Activated CD4-positive, alpha-beta T cell treated with anti-CD3 and anti-CD28 coated beads for 36 hours (primary cell): ENCODE measurements at regions not wholly inside any gene's neighbourhood (a gene's known extent, or its start where the extent isn't known, plus 50 kb on each side); places are given as distances from the start of the nearest gene placed in this dataset.
"Not testable (repeated sequence)": the region's sequence is repeated elsewhere in the genome, so short reads cannot be mapped to it uniquely, and the experiment has no call there.

ENCODE experiments used
- ATAC-seq: fragments of 200-7000 bp; cut with Tn5 transposase; one replicate; pipeline ENCODE4 v1.10.0; 2021; ENCODE audit warnings: mild to moderate bottlenecking, moderate library complexity
- CTCF ChIA-PET: fragments of 350-600 bp; sonication (Branson Sonifier 250); formaldehyde crosslinking; loops from one replicate; lab custom pipeline; 2021; ENCODE audit warnings: antibody characterized with exemption; lab: Charles Lee
- POLR2A ChIA-PET: fragments of 350-600 bp; sonication (Branson Sonifier 250); formaldehyde crosslinking; loops from one replicate; lab custom pipeline; 2021; ENCODE audit warnings: antibody characterized with exemption, inconsistent platforms; lab: Charles Lee
- DNase-seq: peaks from one replicate; pipeline ENCODE4 v3.0.0-alpha.2; 2020
- H3K27ac Mint-ChIP-seq: one replicate; pipeline ENCODE4 v1.8.0; 2021; ENCODE audit warnings: mixed read lengths
- H3K27me3 Mint-ChIP-seq: one replicate; pipeline ENCODE4 v1.8.0; 2021; ENCODE audit warnings: mixed read lengths
- H3K36me3 Mint-ChIP-seq: one replicate; pipeline ENCODE4 v1.8.0; 2021; ENCODE audit warnings: low read depth, mixed read lengths
- H3K4me1 Mint-ChIP-seq: one replicate; pipeline ENCODE4 v1.8.0; 2021; ENCODE audit warnings: mixed read lengths
- H3K4me3 Mint-ChIP-seq: one replicate; pipeline ENCODE4 v1.8.0; 2021; ENCODE audit warnings: mild to moderate bottlenecking, moderate library complexity, mixed read lengths
- H3K9me3 Mint-ChIP-seq: one replicate; pipeline ENCODE4 v1.8.0; 2021; ENCODE audit warnings: low read depth, mixed read lengths
- intact Hi-C, 2 experiments: fragments of 100-400 bp; cut with DNase I in 1 of 2; cut with micrococcal nuclease in 1 of 2; formaldehyde crosslinking; loops; one replicate each; pipeline versions ENCODE4 v1.14.2 to v1.15.1; 2022 to 2024; cut with DNase I, micrococcal nuclease

DNA sequence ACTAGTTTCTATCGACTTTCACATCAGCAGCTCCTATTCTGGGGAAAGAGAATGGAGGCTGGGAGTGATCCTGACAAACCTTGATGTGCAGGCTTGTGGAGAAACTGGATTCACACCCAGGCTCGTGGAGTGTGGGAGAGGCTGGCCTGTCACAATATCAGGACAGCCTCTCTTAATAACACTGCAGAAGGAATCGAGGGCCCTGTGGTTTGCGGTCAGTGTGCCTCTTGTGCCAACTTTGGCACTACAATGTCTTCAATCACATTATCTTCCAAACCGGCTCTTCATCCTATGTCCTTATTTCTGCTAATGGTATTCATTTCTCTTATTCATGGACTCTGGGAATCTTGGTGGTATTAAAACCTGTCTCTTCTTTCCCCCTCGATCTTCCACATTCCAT is 92.7 kb downstream of the PRL start:
- POLR2A ChIA-PET = no interaction called here
- CTCF ChIA-PET = no interaction called here
- no peak overlapping the region for H3K4me3 Mint-ChIP-seq
- no peaks in the 10 kb centered on the region for H3K9me3 Mint-ChIP-seq
- H3K4me1 Mint-ChIP-seq = no peaks in the 10 kb centered on the region
- no peaks in the 10 kb centered on the region for H3K36me3 Mint-ChIP-seq
- H3K27ac Mint-ChIP-seq = no peak overlapping the region
- intact Hi-C loops = no loop called here
- no peaks in the 10 kb centered on the region for H3K27me3 Mint-ChIP-seq
- ATAC-seq = no peak
- no peak for DNase-seq

DNA sequence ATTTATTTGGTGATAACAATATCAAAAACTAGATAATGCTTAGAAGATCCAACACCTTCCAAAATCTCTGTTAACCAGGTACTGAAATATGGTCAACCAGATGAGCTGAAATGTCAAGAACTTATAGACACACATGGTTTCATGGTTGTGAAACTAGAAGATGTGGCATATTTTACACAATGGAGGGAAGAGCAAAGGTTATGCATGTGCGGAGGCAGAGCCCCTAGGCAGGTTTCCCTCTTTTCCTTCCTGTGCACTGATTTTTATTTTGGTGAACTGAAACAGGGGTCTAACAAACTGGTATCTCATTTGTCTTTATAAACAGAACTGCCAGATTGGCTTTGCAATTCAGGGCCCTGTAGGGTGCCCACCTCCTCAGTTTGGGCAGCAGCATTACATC is 91.6 kb downstream of the PRL start:
- no peaks in the 10 kb centered on the region for H3K4me1 Mint-ChIP-seq
- POLR2A ChIA-PET = no interaction called here
- ATAC-seq = no peak
- intact Hi-C loops = no loop called here
- no peaks in the 10 kb centered on the region for H3K36me3 Mint-ChIP-seq
- no peak for DNase-seq
- no peaks in the 10 kb centered on the region for H3K9me3 Mint-ChIP-seq
- no peaks in the 10 kb centered on the region for H3K27me3 Mint-ChIP-seq
- no peak overlapping the region for H3K4me3 Mint-ChIP-seq
- H3K27ac Mint-ChIP-seq = no peak overlapping the region
- CTCF ChIA-PET = no interaction called here

DNA sequence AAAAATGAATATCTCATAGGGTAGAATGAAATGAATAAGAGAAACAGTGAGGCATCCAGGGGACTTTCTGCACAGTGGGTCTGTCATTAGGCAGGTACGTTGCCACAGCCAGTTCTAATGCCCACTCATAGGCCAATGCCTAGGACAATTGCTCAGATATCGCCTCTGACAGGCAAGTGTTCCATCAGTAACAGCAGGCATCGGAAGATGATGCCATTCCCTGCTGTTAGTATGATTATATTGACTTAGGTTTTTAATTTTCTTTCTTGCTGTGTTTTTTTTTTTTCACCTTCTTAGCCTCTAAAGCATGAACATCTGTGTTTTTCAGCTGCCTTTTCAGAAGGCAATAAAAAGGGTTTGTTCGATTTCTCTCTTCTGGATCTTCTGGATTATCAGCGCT is 90.7 kb downstream of the PRL start:
- Mint-ChIP-seq H3K27me3 (no peaks in the 10 kb centered on the region), H3K4me1 (no peaks in the 10 kb centered on the region), H3K36me3 (no peaks in the 10 kb centered on the region), H3K27ac (no peak overlapping the region), H3K4me3 (no peak overlapping the region), H3K9me3 (no peaks in the 10 kb centered on the region)
- ChIA-PET CTCF (no interaction called here), POLR2A (no interaction called here)
- intact Hi-C loops = no loop called here
- no peak for DNase-seq
- ATAC-seq = no peak

DNA sequence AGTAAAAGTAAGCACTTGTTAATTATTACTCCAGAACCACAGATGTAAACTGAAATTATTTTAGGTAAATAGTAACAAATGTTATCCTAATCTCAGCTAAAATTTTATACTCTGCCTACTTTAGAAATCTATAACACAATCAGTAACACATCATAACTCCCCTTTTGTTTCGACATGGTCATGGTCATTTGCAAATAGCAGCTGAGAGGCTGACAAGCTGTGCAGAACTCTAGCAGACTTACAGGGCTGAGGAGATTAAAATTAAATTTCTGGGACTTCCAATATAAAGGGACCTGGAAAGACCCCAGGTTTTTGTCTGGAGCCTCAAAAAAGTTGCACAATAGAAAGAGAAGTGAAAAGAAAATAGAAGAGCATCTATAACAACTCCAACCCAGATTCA is 88.8 kb downstream of the PRL start:
- Mint-ChIP-seq H3K9me3 (no peaks in the 10 kb centered on the region), H3K4me1 (no peaks in the 10 kb centered on the region), H3K36me3 (no peaks in the 10 kb centered on the region), H3K27me3 (no peaks in the 10 kb centered on the region), H3K4me3 (no peak overlapping the region), H3K27ac (no peak overlapping the region)
- DNase-seq = no peak
- ChIA-PET CTCF (interaction anchor here (0.5 kb wide), 1 partner anchor 495 kb away, joined by 3 read pairs; no protein-coding TSS in a partner anchor), POLR2A (no interaction called here)
- no peak for ATAC-seq
- intact Hi-C loops = no loop called here

DNA sequence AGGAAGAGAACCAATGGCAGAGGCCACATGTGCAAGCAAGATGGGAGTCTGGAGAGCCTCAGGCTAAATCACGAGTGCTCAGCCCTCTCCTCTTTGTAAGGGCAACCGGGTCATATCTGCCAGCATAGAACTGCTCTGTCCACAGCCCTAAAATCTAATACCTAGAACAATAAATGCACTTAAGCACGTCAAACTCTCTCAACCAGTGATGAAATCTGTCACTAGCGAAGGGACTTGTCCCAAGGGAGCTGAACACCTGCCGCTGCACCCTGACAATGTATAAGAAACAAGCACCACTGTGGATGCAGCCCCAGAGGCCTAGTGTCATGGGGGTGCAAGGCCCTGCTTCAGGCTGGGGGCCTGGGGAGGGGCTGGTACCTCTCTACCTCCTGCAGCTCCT is 82.5 kb downstream of the PRL start:
- ChIA-PET POLR2A (no interaction called here), CTCF (no interaction called here)
- H3K27me3 Mint-ChIP-seq = no peaks in the 10 kb centered on the region
- no peak overlapping the region for H3K4me3 Mint-ChIP-seq
- ATAC-seq = no peak
- H3K27ac Mint-ChIP-seq = no peak overlapping the region
- H3K9me3 Mint-ChIP-seq = no peaks in the 10 kb centered on the region
- DNase-seq = no peak
- no peaks in the 10 kb centered on the region for H3K4me1 Mint-ChIP-seq
- H3K36me3 Mint-ChIP-seq = no peaks in the 10 kb centered on the region
- intact Hi-C loops = no loop called here

DNA sequence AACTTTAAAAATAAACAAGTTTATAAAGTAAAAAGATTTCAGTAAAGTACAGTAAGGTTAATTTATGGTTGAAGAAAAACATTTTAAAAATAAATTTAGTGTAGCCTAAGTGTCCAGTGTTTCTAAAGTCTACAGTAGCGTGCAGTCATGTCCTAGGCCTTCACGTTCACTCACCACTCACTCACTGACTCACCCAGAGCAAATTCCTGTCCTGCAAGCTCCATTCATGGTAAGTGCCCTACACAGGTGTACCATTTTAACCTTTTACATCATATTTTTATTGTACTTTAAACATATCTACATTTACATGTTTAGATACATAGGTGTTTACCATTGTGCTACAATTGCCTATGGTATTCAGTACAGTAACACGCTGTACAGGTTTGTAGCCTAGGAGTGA is 81.4 kb downstream of the PRL start:
- POLR2A ChIA-PET, ATAC-seq, CTCF ChIA-PET: not testable (repeated sequence)

DNA sequence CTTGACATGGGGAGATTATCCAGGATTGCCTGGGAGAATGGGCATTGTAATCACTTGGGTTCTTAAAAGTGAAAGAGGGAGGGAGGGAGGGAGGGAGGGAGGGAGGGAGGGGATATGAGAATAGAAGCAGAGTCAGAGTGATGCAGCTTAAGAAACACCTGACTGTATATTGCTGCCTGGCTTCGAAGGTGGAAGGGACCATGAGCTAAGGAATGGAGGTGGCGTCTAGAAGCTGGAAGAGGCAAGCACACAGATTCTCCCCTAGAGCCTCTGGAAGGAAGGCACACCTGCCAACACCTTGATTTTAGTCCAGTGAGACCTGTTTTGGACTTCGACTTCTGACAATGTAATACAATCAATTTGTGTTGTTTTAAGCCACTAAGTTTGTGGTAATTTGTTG is 78.4 kb downstream of the PRL start:
- DNase-seq (no peak), ATAC-seq (no peak)
- Mint-ChIP-seq H3K27me3 (no peaks in the 10 kb centered on the region), H3K4me3 (no peak overlapping the region), H3K27ac (no peak overlapping the region), H3K9me3 (no peaks in the 10 kb centered on the region), H3K4me1 (no peaks in the 10 kb centered on the region), H3K36me3 (no peaks in the 10 kb centered on the region)
- CTCF ChIA-PET = no interaction called here
- intact Hi-C loops = no loop called here
- POLR2A ChIA-PET = no interaction called here

More for the DNA sequence above, 81.4 kb downstream of the PRL start:
- H3K4me1 Mint-ChIP-seq, H3K4me3 Mint-ChIP-seq, H3K27me3 Mint-ChIP-seq, H3K27ac Mint-ChIP-seq, DNase-seq, H3K9me3 Mint-ChIP-seq, H3K36me3 Mint-ChIP-seq, intact Hi-C loops: not testable (repeated sequence)

DNA sequence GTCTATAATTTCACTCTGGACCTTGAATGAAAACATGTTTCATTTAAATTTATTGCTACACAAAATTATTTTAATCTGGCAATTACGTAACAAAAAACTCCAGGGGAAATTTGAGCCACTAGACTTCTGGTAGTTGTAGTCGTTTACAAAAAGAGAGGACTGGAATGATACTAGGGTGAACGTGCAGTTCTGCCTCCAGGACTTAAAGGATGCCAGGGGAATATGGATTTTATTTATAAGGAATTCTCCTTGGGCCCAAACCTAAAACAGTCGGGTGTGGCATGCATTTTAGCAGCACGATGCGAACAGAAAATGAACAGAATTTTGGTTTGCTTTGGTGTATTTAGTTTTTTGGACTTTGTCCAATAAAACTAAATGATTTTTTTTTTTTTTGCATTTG is 76.9 kb downstream of the PRL start:
- Mint-ChIP-seq H3K27ac (no peak overlapping the region), H3K4me3 (no peak overlapping the region), H3K9me3 (no peaks in the 10 kb centered on the region), H3K27me3 (no peaks in the 10 kb centered on the region), H3K4me1 (no peaks in the 10 kb centered on the region), H3K36me3 (no peaks in the 10 kb centered on the region)
- intact Hi-C loops = no loop called here
- ChIA-PET CTCF (no interaction called here), POLR2A (no interaction called here)
- ATAC-seq (no peak), DNase-seq (no peak)

DNA sequence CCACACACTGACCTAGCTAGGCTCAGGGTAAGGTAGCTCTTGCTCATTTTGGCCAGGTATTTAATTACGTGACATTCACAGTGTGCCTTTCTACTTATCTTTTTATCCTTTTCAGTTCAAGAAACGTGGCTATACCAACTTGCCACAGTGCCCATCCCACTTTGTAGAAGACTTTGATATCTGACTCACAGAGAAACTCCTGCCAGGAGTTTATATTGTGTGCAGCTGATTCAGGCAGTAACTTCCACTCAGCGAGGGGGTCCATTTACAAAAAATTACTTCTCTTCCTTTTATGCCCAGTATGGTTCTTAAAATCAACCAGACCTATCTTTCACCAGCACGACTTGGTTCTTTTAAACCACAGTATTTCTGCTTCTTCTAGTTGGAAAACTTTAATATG is 75.6 kb downstream of the PRL start:
- Mint-ChIP-seq H3K36me3 (no peaks in the 10 kb centered on the region), H3K27ac (no peak overlapping the region), H3K4me3 (no peak overlapping the region), H3K27me3 (no peaks in the 10 kb centered on the region), H3K4me1 (no peaks in the 10 kb centered on the region), H3K9me3 (no peaks in the 10 kb centered on the region)
- intact Hi-C loops = no loop called here
- POLR2A ChIA-PET = no interaction called here
- CTCF ChIA-PET = no interaction called here
- DNase-seq = no peak
- ATAC-seq = no peak

DNA sequence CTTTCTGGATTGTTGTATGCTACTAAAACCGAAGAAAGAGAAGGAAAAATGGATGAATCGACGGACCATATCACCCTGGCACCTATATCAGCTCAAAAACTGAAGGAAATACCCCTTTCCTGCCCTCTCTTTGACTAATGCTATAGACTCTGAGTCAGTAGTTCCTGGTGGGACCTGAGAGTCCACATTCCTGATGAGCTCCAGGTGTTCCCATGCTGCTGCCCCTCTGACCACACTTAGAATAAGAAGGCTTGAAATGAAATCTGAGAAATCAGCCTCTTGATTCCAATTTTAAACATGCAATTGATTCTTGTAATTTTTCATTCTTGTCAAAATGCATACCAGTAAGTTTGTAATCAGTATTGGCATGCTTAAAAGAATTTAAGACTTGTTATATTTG is 75.2 kb downstream of the PRL start:
- no peak for DNase-seq
- no peak for ATAC-seq
- intact Hi-C loops = no loop called here
- H3K27ac Mint-ChIP-seq = no peak overlapping the region
- CTCF ChIA-PET = no interaction called here
- no peaks in the 10 kb centered on the region for H3K4me1 Mint-ChIP-seq
- no peak overlapping the region for H3K4me3 Mint-ChIP-seq
- no peaks in the 10 kb centered on the region for H3K9me3 Mint-ChIP-seq
- POLR2A ChIA-PET = no interaction called here
- no peaks in the 10 kb centered on the region for H3K36me3 Mint-ChIP-seq
- H3K27me3 Mint-ChIP-seq = no peaks in the 10 kb centered on the region

DNA sequence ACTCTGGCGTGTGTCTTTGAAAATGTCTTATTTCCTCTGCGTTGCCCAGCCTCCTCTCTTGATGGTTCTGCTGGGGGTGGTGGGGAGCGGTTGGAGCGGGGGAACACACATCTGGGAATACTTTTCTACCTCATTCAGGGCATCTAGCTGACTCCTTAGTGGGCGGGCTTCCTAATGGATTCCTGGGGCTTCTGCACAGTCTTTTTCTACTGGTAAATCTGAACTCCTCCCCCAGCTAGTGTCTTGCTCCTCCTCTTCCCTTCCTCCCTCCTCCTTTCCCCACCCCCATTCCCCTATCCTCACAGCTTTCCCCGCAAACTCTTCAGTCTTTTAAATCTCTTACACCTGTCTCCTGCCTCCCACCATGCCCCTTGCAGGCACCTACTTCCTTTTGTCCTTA is 74.4 kb downstream of the PRL start:
- intact Hi-C loops = no loop called here
- CTCF ChIA-PET = no interaction called here
- Mint-ChIP-seq H3K4me1 (no peaks in the 10 kb centered on the region), H3K36me3 (no peaks in the 10 kb centered on the region), H3K27ac (no peak overlapping the region), H3K9me3 (no peaks in the 10 kb centered on the region), H3K4me3 (no peak overlapping the region), H3K27me3 (no peaks in the 10 kb centered on the region)
- DNase-seq (no peak), ATAC-seq (no peak)
- POLR2A ChIA-PET = no interaction called here

DNA sequence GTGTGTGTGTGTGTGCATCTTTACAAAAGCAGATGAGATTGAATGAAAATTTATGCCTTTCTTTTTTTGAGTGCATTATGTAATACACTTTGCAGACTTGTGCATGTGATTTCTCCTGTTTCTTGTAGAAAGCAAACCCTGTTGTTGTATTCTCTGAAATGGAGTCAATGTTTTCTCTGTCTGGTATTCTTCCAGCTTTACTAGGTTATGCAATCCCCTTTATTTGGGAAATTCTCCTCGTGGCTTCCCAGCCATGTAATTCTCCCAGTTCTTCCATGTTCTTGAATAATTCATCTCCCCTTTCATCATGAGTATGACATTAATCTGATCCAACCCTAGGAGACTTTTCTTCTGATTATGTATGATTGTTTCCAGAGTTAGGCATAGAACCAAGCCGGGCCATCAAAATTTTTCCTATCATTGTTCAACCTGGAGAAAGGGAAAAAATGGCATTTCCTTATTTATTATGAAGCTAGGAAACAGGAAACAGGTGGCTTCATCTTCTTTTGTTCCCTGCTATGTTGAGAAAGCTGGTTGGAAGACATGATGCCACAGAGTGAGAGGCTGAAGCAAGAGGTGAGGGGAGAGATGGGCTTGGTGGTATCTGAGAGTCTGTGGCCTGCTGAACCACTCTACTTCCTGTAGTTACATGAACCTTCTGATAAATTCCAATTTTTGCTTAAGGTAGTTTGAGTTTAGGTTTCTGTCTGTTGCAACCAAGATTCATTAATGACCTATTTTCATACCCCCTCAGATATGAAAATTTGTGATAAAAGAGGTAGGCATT is 68.8 kb downstream of the PRL start:
- intact Hi-C loops = no loop called here
- H3K36me3 Mint-ChIP-seq = no peaks in the 10 kb centered on the region
- ChIA-PET POLR2A (no interaction called here), CTCF (no interaction called here)
- no peak overlapping the region for H3K4me3 Mint-ChIP-seq
- no peak for DNase-seq
- no peaks in the 10 kb centered on the region for H3K9me3 Mint-ChIP-seq
- no peak for ATAC-seq
- no peaks in the 10 kb centered on the region for H3K27me3 Mint-ChIP-seq
- no peak overlapping the region for H3K27ac Mint-ChIP-seq
- no peaks in the 10 kb centered on the region for H3K4me1 Mint-ChIP-seq
